HEK293 (cell line): ENCODE measurements at regions not wholly inside any gene's neighbourhood (a gene's known extent, or its start where the extent isn't known, plus 50 kb on each side); places are given as distances from the start of the nearest gene placed in this dataset.

Experiments
- CTCF ChIP-seq: fragments of 450-650 bp; formaldehyde crosslinking; IDR thresholded peaks from 2 replicates; pipeline ENCODE4 v1.5.1; 2016; ENCODE audit warnings: missing biosample characterization, missing genetic modification characterization
- MYNN ChIP-seq: fragments of 450-650 bp; formaldehyde crosslinking; IDR thresholded peaks from 2 replicates; pipeline ENCODE4 v1.5.1; 2016; ENCODE audit warnings: missing biosample characterization, missing genetic modification characterization, borderline replicate concordance
- ZBTB7A ChIP-seq: fragments of 450-650 bp; formaldehyde crosslinking; IDR thresholded peaks from 2 replicates; pipeline ENCODE4 v1.5.1; 2016; ENCODE audit warnings: low read depth, missing biosample characterization, missing genetic modification characterization
- ZNF169 ChIP-seq: fragments of 450-650 bp; formaldehyde crosslinking; IDR thresholded peaks from 2 replicates; pipeline ENCODE4 v1.5.1; 2016; ENCODE audit warnings: missing biosample characterization, missing genetic modification characterization
- ZNF311 ChIP-seq: fragments of 450-650 bp; formaldehyde crosslinking; IDR thresholded peaks from 2 replicates; pipeline ENCODE4 v1.5.1; 2017; ENCODE audit warnings: missing biosample characterization, missing genetic modification characterization, borderline replicate concordance
- ZNF398 ChIP-seq: fragments of 450-650 bp; formaldehyde crosslinking; IDR thresholded peaks from 2 replicates; pipeline ENCODE4 v1.5.1; 2017; ENCODE audit warnings: missing biosample characterization, missing genetic modification characterization
- ZNF830 ChIP-seq: fragments of 450-650 bp; IDR thresholded peaks from 2 replicates; pipeline ENCODE4 v1.5.0; 2018; ENCODE audit warnings: missing biosample characterization, missing genetic modification characterization, low read depth, mild to moderate bottlenecking, moderate library complexity
- ZSCAN16 ChIP-seq: fragments of 450-650 bp; formaldehyde crosslinking; IDR thresholded peaks from 2 replicates; pipeline ENCODE4 v1.5.1; 2016; ENCODE audit warnings: missing biosample characterization, missing genetic modification characterization
- TF ChIP-seq, protein P1 (sequence below): fragments of 450-650 bp; formaldehyde crosslinking; IDR thresholded peaks from 2 replicates; pipeline ENCODE4 v1.5.1; 2017; ENCODE audit warnings: missing biosample characterization, missing genetic modification characterization
- TF ChIP-seq, protein P2 (sequence below): fragments of 450-650 bp; formaldehyde crosslinking; IDR thresholded peaks from 2 replicates; pipeline ENCODE4 v1.5.1; 2016; ENCODE audit warnings: missing biosample characterization, missing genetic modification characterization

DNA sequence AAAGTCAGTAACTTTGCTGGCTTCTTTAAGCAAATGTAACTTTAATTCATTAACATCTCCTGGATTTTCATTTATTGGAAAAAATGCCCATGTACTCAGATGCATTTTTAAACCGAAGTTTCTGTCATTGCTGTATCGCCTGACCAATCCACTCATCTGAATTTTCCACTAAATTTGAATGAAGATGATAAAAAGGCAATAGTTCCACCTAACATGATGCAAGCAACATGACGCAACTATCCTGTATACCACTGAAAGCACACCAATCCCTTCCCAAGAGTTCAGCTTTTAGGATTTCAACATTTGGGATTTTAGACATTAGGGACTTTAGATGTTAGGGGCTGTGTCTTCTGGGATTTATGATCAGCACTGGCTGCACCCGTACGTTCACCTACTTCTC lies 215.6 kb downstream of the KIF4B start:
- TF ChIP-seq ZSCAN16 (no peak), CTCF (no peak), ZNF311 (tag by site-specific recombination) (no peak), ZNF169 (tag by site-specific recombination) (no peak), MYNN (tag by site-specific recombination) (no peak), ZBTB7A (tag by site-specific recombination) (no peak), ZNF398 (tag by site-specific recombination) (no peak), ZNF830 (no peak)
- TF ChIP-seq, protein P1, sequence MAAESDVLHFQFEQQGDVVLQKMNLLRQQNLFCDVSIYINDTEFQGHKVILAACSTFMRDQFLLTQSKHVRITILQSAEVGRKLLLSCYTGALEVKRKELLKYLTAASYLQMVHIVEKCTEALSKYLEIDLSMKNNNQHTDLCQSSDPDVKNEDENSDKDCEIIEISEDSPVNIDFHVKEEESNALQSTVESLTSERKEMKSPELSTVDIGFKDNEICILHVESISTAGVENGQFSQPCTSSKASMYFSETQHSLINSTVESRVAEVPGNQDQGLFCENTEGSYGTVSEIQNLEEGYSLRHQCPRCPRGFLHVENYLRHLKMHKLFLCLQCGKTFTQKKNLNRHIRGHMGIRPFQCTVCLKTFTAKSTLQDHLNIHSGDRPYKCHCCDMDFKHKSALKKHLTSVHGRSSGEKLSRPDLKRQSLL = no peak
- TF ChIP-seq, protein P2, sequence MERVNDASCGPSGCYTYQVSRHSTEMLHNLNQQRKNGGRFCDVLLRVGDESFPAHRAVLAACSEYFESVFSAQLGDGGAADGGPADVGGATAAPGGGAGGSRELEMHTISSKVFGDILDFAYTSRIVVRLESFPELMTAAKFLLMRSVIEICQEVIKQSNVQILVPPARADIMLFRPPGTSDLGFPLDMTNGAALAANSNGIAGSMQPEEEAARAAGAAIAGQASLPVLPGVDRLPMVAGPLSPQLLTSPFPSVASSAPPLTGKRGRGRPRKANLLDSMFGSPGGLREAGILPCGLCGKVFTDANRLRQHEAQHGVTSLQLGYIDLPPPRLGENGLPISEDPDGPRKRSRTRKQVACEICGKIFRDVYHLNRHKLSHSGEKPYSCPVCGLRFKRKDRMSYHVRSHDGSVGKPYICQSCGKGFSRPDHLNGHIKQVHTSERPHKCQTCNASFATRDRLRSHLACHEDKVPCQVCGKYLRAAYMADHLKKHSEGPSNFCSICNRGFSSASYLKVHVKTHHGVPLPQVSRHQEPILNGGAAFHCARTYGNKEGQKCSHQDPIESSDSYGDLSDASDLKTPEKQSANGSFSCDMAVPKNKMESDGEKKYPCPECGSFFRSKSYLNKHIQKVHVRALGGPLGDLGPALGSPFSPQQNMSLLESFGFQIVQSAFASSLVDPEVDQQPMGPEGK (tag by site-specific recombination) = no peak
